T47D (cell line): ENCODE measurements at regions not wholly inside any gene's neighbourhood (a gene's known extent, or its start where the extent isn't known, plus 50 kb on each side); places are given as distances from the start of the nearest gene placed in this dataset.
"Not testable (repeated sequence)": the region's sequence is repeated elsewhere in the genome, so short reads cannot be mapped to it uniquely, and the experiment has no call there.

Experiments
- DNase-seq, 2 experiments: peaks; one replicate each; pipeline versions ENCODE4 v3.0.0 to v3.0.0-alpha.2; 2011 to 2012; ENCODE audit warnings: low read depth in 1 of 2, low spot score in 1 of 2
- JUND ChIP-seq: IDR thresholded peaks from 2 replicates; pipeline ENCODE4 v1.6.1; 2012; ENCODE audit warnings: low read depth
- in situ Hi-C: cut with HindIII; loops from 2 replicates; pipeline ENCODE4 v1.10.0; 2016; ENCODE audit warnings: low sequenced_read_pairs, low pct_unique_long_range_greater_than_20kb

GRCh38 chr7:45435846-45436245 is 138.3 kb upstream of the ADCY1 start:
- in situ Hi-C loops, result no loop called here
- TF ChIP-seq JUND, result no peak
- DNase-seq, result no peak

GRCh38 chr7:45440776-45441175 is 133.4 kb upstream of the ADCY1 start:
- in situ Hi-C loops, DNase-seq: not testable (repeated sequence)

- DNase-seq, result no peak
- no peak for TF ChIP-seq JUND
- in situ Hi-C loops, result no loop called here
These were observed 130.9 kb upstream of the ADCY1 start for GRCh38 chr7:45443263-45443662.

GRCh38 chr7:45446195-45446944 is 127.8 kb upstream of the ADCY1 start:
- no peak for TF ChIP-seq JUND
- in situ Hi-C loops, result no loop called here
- DNase-seq, result no peak

- in situ Hi-C loops, result no loop called here
- DNase-seq, result no peak
- TF ChIP-seq JUND, result no peak
These were observed 126.9 kb upstream of the ADCY1 start for GRCh38 chr7:45447296-45447695.

- no peak for DNase-seq
- no peak for TF ChIP-seq JUND
- in situ Hi-C loops, result no loop called here
These were observed 123.5 kb upstream of the ADCY1 start for GRCh38 chr7:45450571-45451204.

- no peak for TF ChIP-seq JUND
- in situ Hi-C loops, result no loop called here
- DNase-seq, result no peak
These were observed 122.7 kb upstream of the ADCY1 start for GRCh38 chr7:45451342-45452035.

GRCh38 chr7:45454771-45455170 is 119.4 kb upstream of the ADCY1 start:
- no peak for TF ChIP-seq JUND
- no peak for DNase-seq
- in situ Hi-C loops, result no loop called here

- TF ChIP-seq JUND, result no peak
- in situ Hi-C loops, result no loop called here
- DNase-seq, result no peak
These were observed 118.5 kb upstream of the ADCY1 start for GRCh38 chr7:45455662-45456061.

- no peak for DNase-seq
- no peak for TF ChIP-seq JUND
- in situ Hi-C loops, result no loop called here
These were observed 118.1 kb upstream of the ADCY1 start for GRCh38 chr7:45456105-45456504.

GRCh38 chr7:45456747-45457524 is 117.2 kb upstream of the ADCY1 start:
- in situ Hi-C loops, result no loop called here
- DNase-seq, result no peak
- TF ChIP-seq JUND, result no peak

GRCh38 chr7:45457591-45457990 is 116.6 kb upstream of the ADCY1 start:
- DNase-seq, result no peak
- no peak for TF ChIP-seq JUND
- in situ Hi-C loops, result no loop called here
